ENCODE measurements at regions not wholly inside any gene's neighbourhood (a gene's known extent, or its start where the extent isn't known, plus 50 kb on each side); places are given as distances from the start of the nearest gene placed in this dataset.

DNA sequence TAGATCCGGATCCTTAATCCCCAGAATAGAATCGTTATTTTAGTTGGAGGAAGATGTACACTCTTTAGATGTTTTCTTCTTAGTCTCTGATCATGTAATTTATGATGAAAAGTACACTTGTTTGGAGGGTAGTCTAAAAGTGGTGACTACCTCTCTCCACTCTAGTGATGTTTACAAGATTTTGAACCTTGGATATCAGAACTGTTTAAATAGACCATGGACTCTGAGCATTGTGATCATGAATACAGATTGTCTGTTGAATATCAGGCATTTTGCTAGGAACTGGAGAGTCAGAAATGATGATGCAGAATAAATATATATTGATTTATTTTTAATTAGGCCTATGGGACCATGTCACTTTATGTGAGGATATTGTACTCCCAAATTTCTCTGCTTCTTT lies 706.3 kb upstream of the WWC1 start:
- TF ChIP-seq CTCF (IDR thresholded peaks at IDR 0.05; ENCODE audit: extremely low read depth, missing control alignments) = no peak
- no peak for DNase-seq (ENCODE audit: low spot score)

DNA sequence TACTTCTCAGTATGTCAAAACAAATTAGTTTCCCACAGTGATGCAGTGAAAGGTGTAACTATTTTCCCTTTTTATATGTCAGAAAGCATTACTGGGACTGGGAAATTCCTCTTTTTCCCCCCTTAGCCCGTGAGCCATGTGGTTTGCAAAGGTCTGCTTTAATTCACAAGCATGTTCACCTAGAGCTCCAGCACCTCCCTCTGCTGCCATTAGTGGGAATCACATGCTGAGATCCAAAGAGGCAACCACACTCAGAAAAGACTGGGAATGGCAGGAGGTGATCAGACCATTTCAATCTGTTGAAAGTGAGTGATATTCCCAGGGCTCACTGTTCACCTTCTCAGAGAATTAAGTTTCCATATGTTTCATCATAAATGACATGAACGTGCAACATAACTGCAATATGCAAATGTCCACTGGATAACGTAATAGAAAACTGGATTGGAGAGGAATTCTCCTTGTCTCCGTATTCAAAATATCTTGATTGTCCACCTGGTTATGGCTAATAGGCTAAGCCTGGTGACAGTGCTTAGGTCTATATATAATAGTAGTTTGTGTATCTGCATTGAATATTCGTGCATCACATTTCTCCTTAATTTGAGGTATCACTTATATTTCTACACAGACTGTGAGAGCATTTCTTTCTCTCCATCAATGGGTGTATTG lies 703.5 kb upstream of the WWC1 start:
- no peak for TF ChIP-seq CTCF (IDR thresholded peaks at IDR 0.05; ENCODE audit: extremely low read depth, missing control alignments)
- DNase-seq (ENCODE audit: low spot score) = no peak

- no peak for TF ChIP-seq CTCF (IDR thresholded peaks at IDR 0.05; ENCODE audit: extremely low read depth, missing control alignments)
- DNase-seq (ENCODE audit: low spot score) = no peak
Measured at GRCh38 chr5:167592114-167592513, 699.3 kb upstream of the WWC1 start.

DNA sequence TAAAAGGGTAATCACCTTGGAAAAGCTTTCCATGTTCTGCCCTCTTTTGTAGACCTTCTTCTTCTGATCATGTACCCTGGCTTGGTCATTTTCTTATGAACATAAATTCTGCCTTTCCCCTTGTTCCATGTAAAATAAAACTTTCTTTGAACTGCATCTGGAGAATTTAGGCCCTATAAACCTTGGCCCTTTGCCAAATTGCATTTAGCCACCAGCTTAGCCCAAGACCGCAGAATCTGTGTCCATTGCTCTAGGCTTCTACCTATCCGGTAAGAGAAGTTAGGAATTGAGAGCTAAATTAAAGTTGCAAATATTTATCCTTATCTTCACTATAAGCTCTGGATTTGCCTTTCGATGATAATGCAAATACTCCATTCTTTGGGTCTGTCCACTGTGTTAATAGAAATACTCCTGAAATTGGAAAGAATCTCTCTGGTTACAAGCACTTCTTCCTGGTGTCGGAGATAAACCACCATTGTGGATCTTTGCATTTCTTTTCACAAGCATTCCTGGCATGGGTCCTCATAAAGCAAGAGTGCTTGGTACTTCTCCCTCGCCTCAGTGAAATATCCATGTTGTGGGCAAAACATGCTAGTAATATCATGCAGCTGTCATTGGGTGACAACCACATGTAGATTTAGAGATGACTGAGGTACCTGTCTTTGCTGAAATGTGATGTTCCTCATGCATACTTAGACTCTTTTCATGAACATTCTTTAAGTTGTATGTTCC lies 698.0 kb upstream of the WWC1 start:
- TF ChIP-seq CTCF (IDR thresholded peaks at IDR 0.05; ENCODE audit: extremely low read depth, missing control alignments) = no peak
- DNase-seq (ENCODE audit: low spot score) = no peak

- TF ChIP-seq CTCF (IDR thresholded peaks at IDR 0.05; ENCODE audit: extremely low read depth, missing control alignments) = no peak
- DNase-seq (ENCODE audit: low spot score) = no peak
Measured at GRCh38 chr5:167594061-167594435, 697.4 kb upstream of the WWC1 start.

- DNase-seq (ENCODE audit: low spot score) = no peak
- no peak for TF ChIP-seq CTCF (IDR thresholded peaks at IDR 0.05; ENCODE audit: extremely low read depth, missing control alignments)
Measured at GRCh38 chr5:167594750-167595149, 696.7 kb upstream of the WWC1 start.

DNA sequence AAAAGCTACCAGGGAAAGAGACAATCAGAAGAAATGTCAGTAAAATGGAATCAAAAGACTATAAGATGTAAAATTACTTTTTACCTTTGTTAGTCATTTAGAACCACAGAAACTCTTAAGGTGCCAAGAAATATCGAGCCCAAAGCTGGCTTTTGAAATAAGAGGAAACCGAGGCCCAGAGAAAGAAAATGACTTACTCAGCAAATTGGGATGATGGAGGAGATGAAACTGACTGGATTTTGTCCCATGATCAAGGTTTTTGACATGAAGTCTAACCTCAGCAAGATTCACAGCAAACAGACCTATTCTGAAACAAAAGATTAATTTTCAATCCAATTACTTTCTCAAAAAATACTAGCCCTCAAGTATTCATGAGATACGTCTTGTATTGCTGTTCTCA lies 696.2 kb upstream of the WWC1 start:
- no peak for TF ChIP-seq CTCF (IDR thresholded peaks at IDR 0.05; ENCODE audit: extremely low read depth, missing control alignments)
- no peak for DNase-seq (ENCODE audit: low spot score)
